ENCODE measurements at regions not wholly inside any gene's neighbourhood (a gene's known extent, or its start where the extent isn't known, plus 50 kb on each side); places are given as distances from the start of the nearest gene placed in this dataset.

DNA sequence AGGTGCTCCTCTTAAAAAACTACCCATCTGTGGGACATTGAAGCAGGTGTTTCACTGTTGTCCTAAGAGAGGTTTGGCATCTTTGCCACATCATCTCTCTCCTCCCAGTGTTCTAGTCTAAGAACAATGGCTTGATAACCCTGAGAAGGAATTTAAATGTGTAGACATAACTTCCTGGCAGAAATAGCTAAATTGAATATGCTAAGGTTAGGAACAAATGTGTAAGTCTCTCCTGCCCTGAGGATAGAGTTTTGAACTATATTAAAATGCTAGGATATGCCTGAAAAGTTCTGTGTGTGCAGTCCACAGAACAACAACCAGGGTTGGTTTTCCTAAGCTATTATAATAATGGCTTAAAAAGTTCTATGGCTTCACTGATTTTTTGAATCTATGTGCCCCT, 106.6 kb downstream of the LRRC70 start:
- TF ChIP-seq, protein P1, sequence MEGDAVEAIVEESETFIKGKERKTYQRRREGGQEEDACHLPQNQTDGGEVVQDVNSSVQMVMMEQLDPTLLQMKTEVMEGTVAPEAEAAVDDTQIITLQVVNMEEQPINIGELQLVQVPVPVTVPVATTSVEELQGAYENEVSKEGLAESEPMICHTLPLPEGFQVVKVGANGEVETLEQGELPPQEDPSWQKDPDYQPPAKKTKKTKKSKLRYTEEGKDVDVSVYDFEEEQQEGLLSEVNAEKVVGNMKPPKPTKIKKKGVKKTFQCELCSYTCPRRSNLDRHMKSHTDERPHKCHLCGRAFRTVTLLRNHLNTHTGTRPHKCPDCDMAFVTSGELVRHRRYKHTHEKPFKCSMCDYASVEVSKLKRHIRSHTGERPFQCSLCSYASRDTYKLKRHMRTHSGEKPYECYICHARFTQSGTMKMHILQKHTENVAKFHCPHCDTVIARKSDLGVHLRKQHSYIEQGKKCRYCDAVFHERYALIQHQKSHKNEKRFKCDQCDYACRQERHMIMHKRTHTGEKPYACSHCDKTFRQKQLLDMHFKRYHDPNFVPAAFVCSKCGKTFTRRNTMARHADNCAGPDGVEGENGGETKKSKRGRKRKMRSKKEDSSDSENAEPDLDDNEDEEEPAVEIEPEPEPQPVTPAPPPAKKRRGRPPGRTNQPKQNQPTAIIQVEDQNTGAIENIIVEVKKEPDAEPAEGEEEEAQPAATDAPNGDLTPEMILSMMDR (IDR thresholded peaks at IDR 0.05): no peak
- no peak for TF ChIP-seq POLR2A (IDR thresholded peaks at IDR 0.05)
